ENCODE measurements at regions not wholly inside any gene's neighbourhood (a gene's known extent, or its start where the extent isn't known, plus 50 kb on each side); places are given as distances from the start of the nearest gene placed in this dataset.

GRCh38 chr22:25402501-25403283 lies 161.8 kb upstream of the GRK3 start (continued):
- TF ChIP-seq ZNF781 (CRISPR knock-in tag; IDR thresholded peaks at IDR 0.05; ENCODE audit: borderline replicate concordance, not compliant biosample characterization) (peak; percentile 72), PLSCR1 (CRISPR knock-in tag; IDR thresholded peaks at IDR 0.05; ENCODE audit: borderline replicate concordance) (no peak), NR1H2 (CRISPR knock-in tag; IDR thresholded peaks at IDR 0.05; ENCODE audit: borderline replicate concordance, low read depth) (no peak; the same call in 1 of the 2 replicates), ZFP91 (CRISPR knock-in tag; IDR thresholded peaks at IDR 0.05; ENCODE audit: borderline replicate concordance) (peak; percentile 49; the same call in 1 of the 2 replicates)

- CTCF ChIA-PET (ENCODE audit: low intra/inter-chr PET ratio, low total read pairs), result no interaction called here
- peak overlapping the region; percentile 77 to 84 (median 82) for H3K4me3 ChIP-seq (replicated peaks in 1 of 3; ENCODE audit: insufficient read depth in 1 of 3, low read depth in 2 of 3, low read length in 3 of 3)
- H3K79me2 ChIP-seq (ENCODE audit: insufficient read depth, low read length), result peaks cover 44% of the 10 kb centered on the region
- peak; percentile 56 for FAIRE-seq
- peaks cover 33% of the 10 kb centered on the region for H4K20me1 ChIP-seq (ENCODE audit: insufficient read depth, low read length)
- no peak overlapping the region for H2AFZ ChIP-seq (ENCODE audit: low read length)
- intact Hi-C loops (cut with micrococcal nuclease; ENCODE audit: unreplicated experiment) (loop anchor here (5.0 kb wide), 1 partner anchor 41 kb away; no protein-coding TSS in a partner anchor), in situ Hi-C loops (cut with HindIII; ENCODE audit: extremely low pct_ligation_motif_present, low pct_unique_long_range_greater_than_20kb) (no loop called here)
- H3K27ac ChIP-seq (ENCODE audit: extremely low read length, insufficient read depth, low read length), result peak overlapping the region; percentile 89
- H3K9me3 ChIP-seq (ENCODE audit: low read length), result no peaks in the 10 kb centered on the region
- H3K4me2 ChIP-seq (ENCODE audit: low read depth, low read length), result peak overlapping the region; percentile 98
- H3K36me3 ChIP-seq (replicated peaks in 1 of 2; ENCODE audit: control insufficient read depth in 1 of 2, insufficient read depth in 2 of 2, low read length in 2 of 2), result no peaks in the 10 kb centered on the region
- ATAC-seq, result no peak
- H3K27me3 ChIP-seq (ENCODE audit: control insufficient read depth in 1 of 2, insufficient read depth in 2 of 2, low read length in 2 of 2), result no peaks in the 10 kb centered on the region; a peak in 1 of 5 replicates
- peak overlapping the region; percentile 77 for H3K9ac ChIP-seq (ENCODE audit: insufficient read depth, low read depth, low read length)
- peaks cover 74% of the 10 kb centered on the region for H3K4me1 ChIP-seq (ENCODE audit: insufficient read depth, low read length)
- POLR2A ChIA-PET, result interaction anchor here (0.8 to 1.2 kb wide), 2 partner anchors 16 to 19 kb away, joined by 3 read pairs; no protein-coding TSS in a partner anchor
- BruUV-seq (replicated peaks), result TSS peak; percentile 60
- no peak for DNase-seq (ENCODE audit: low spot score)
- 3% methylated on average over 6 of the region's 8 CpGs for WGBS (ENCODE audit: low lambda C conversion rate)
- TF ChIP-seq MYNN (CRISPR knock-in tag; IDR thresholded peaks at IDR 0.05; ENCODE audit: low read depth) (no peak), FOSL2 (CRISPR knock-in tag; IDR thresholded peaks at IDR 0.05) (no peak), KDM5A (IDR thresholded peaks at IDR 0.05; ENCODE audit: borderline replicate concordance, low read length) (no peak), TRIM24 (CRISPR knock-in tag; IDR thresholded peaks at IDR 0.05) (no peak), ZNF326 (CRISPR knock-in tag; IDR thresholded peaks at IDR 0.05; ENCODE audit: borderline replicate concordance) (no peak), NCOA1 (CRISPR knock-in tag; IDR thresholded peaks at IDR 0.05) (no peak), JUN (CRISPR knock-in tag; IDR thresholded peaks at IDR 0.05) (no peak), ZMYM2 (CRISPR knock-in tag; IDR thresholded peaks at IDR 0.05) (no peak), ZNF224 (CRISPR knock-in tag; IDR thresholded peaks at IDR 0.05) (no peak), RNF2 (conservative IDR thresholded peaks at IDR 0.05; ENCODE audit: low read depth) (no peak), ZSCAN5A (CRISPR knock-in tag; IDR thresholded peaks at IDR 0.05; ENCODE audit: borderline replicate concordance) (0 out of 2 replicates have a peak, but pooled peaks have one; percentile 24), ZNF879 (CRISPR knock-in tag; IDR thresholded peaks at IDR 0.05) (0 out of 2 replicates have a peak, but pooled peaks have one; percentile 17), ZNF776 (CRISPR knock-in tag; IDR thresholded peaks at IDR 0.05) (no peak), HNF4A (CRISPR knock-in tag; IDR thresholded peaks at IDR 0.05) (no peak), NFATC3 (CRISPR knock-in tag; IDR thresholded peaks at IDR 0.05) (no peak)
Measured at GRCh38 chr22:25403284-25403810, 161.1 kb upstream of the GRK3 start.

Measured in HepG2 (cell line).